Retinal pigment epithelial cell (primary cell): ENCODE measurements at regions not wholly inside any gene's neighbourhood (a gene's known extent, or its start where the extent isn't known, plus 50 kb on each side); places are given as distances from the start of the nearest gene placed in this dataset.
"Not testable (repeated sequence)": the region's sequence is repeated elsewhere in the genome, so short reads cannot be mapped to it uniquely, and the experiment has no call there.

ENCODE experiments used
- DNase-seq: peaks from one replicate; pipeline ENCODE4 v3.0.0-alpha.2; 2010; ENCODE audit warnings: low read depth
- H3K4me3 ChIP-seq: 2 replicates; pipeline ENCODE4 v1.5.1; 2011; ENCODE audit warnings: mild to moderate bottlenecking, low read length, control low read depth, moderate library complexity
- TF ChIP-seq, protein P1 (sequence below): conservative IDR thresholded peaks from 2 replicates; pipeline ENCODE4 v1.5.1; 2011; ENCODE audit warnings: low read depth, low read length, control low read depth, inconsistent platforms

- no peak for DNase-seq
- TF ChIP-seq, protein P1, sequence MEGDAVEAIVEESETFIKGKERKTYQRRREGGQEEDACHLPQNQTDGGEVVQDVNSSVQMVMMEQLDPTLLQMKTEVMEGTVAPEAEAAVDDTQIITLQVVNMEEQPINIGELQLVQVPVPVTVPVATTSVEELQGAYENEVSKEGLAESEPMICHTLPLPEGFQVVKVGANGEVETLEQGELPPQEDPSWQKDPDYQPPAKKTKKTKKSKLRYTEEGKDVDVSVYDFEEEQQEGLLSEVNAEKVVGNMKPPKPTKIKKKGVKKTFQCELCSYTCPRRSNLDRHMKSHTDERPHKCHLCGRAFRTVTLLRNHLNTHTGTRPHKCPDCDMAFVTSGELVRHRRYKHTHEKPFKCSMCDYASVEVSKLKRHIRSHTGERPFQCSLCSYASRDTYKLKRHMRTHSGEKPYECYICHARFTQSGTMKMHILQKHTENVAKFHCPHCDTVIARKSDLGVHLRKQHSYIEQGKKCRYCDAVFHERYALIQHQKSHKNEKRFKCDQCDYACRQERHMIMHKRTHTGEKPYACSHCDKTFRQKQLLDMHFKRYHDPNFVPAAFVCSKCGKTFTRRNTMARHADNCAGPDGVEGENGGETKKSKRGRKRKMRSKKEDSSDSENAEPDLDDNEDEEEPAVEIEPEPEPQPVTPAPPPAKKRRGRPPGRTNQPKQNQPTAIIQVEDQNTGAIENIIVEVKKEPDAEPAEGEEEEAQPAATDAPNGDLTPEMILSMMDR = no peak
- no peak overlapping the region for H3K4me3 ChIP-seq
Measured at GRCh38 chr2:225748609-225749008, 349.1 kb downstream of the NYAP2 start.

DNA sequence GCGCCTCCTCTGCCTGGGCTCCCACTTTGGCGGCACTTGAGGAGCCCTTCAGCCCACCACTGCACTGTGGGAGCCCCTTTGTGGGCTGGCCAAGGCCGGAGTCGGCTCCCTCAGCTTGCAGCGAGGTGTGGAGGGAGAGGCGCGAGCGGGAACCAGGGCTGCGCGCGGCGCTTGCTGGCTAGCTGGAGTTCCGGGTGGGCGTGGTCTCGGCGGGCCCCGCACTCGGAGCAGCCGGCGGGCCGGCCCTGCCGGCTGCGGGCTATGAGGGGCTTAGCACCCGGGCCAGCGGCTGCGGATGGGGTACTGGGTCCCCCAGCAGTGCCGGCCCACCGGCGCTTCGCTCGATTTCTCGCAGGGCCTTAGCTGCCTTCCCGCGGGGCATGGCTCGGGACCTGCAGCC, 344.5 kb downstream of the NYAP2 start:
- not testable (repeated sequence) for DNase-seq, H3K4me3 ChIP-seq

DNA sequence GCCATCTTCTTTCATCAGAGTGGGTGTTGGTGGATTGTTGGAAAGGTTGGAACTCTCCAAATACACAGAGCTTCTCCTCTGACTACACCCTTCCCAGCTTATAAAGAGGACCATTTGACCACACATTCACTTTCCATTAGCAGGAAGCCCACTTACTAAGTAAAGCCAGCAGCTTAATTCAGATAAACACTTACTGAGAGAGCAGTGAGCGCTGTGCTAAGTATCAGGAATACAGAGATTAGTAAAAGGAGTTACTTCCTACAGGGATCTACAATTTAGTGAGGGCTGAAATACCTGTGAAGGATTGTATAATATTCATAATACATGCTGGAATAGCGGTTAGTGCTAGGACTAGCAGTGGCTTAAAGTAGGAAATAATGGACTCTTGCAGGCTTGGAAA, 343.0 kb downstream of the NYAP2 start:
- TF ChIP-seq, protein P1 = no peak
- no peak overlapping the region for H3K4me3 ChIP-seq
- no peak for DNase-seq

- no peak overlapping the region for H3K4me3 ChIP-seq
- TF ChIP-seq, protein P1 = no peak
- no peak for DNase-seq
Measured at GRCh38 chr2:225740086-225740485, 340.6 kb downstream of the NYAP2 start.

DNA sequence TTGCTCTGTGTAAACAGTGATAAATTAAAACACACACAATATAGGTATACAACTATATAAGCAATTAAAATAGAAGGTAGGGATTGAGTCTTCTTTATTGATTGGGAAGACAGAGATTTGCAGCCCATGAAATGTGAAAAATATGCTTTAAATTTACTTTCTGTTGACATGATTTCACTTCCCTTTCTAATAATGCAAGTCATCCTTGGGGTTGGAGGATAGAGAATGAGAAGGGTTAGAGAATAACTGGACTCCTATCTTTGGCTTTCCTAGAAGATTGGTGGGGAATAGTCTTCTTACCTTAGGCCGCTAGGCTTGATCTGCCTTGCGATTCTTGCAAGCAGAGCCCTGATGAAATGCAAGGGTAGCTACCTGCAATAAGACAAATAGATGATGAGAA, 339.8 kb downstream of the NYAP2 start:
- no peak for DNase-seq
- H3K4me3 ChIP-seq = no peak overlapping the region
- TF ChIP-seq, protein P1 = no peak

DNA sequence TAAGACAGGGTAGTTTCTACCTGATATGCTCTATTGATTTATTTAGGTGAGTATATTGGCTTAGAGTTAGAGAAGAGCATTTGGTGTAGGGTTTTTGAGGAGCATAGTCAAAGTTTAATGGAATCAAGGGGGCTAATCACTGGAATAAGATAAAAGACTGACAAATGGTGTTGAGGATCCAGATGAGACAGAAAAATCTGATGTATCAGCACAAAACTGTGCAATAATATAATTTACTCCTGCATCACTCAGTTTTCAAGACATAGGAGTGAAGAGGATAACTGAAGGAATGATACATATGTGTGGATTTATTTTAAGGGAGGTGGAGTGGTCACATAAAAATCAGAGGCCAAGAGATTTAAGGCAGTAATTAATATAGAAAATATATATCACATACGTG, 339.2 kb downstream of the NYAP2 start:
- no peak overlapping the region for H3K4me3 ChIP-seq
- TF ChIP-seq, protein P1 = no peak
- no peak for DNase-seq

GRCh38 chr2:225737556-225737955, 338.0 kb downstream of the NYAP2 start:
- no peak overlapping the region for H3K4me3 ChIP-seq
- TF ChIP-seq, protein P1 = no peak
- DNase-seq = peak; percentile 34

DNA sequence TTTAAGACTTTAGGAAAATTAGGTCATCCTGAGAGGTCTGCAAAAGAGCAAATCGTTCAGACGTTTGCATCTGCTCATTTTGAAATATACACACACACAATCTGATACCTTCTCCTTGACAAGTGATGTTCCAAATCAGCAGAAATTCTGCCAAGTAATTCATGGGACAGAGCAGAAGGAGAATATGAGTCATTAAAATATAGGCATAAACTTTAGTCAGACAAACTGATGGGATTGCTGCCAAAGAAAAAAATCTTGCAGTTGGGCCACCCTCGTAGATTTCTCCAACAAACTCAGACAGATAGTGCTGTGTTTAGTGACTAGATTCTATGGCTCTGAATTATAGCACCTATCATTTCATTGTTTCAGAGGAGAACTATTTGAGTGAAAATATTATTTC, 336.3 kb downstream of the NYAP2 start:
- TF ChIP-seq, protein P1 = no peak
- peak; percentile 78 for DNase-seq

More for the DNA sequence above, 336.3 kb downstream of the NYAP2 start:
- no peak overlapping the region for H3K4me3 ChIP-seq
